ENCODE measurements at regions not wholly inside any gene's neighbourhood (a gene's known extent, or its start where the extent isn't known, plus 50 kb on each side); places are given as distances from the start of the nearest gene placed in this dataset.

GRCh38 chr6:4677011-4677750, 99.0 kb upstream of the CDYL start:
- TF ChIP-seq, protein P1, sequence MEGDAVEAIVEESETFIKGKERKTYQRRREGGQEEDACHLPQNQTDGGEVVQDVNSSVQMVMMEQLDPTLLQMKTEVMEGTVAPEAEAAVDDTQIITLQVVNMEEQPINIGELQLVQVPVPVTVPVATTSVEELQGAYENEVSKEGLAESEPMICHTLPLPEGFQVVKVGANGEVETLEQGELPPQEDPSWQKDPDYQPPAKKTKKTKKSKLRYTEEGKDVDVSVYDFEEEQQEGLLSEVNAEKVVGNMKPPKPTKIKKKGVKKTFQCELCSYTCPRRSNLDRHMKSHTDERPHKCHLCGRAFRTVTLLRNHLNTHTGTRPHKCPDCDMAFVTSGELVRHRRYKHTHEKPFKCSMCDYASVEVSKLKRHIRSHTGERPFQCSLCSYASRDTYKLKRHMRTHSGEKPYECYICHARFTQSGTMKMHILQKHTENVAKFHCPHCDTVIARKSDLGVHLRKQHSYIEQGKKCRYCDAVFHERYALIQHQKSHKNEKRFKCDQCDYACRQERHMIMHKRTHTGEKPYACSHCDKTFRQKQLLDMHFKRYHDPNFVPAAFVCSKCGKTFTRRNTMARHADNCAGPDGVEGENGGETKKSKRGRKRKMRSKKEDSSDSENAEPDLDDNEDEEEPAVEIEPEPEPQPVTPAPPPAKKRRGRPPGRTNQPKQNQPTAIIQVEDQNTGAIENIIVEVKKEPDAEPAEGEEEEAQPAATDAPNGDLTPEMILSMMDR (IDR thresholded peaks at IDR 0.05; ENCODE audit: low read depth, low read length, missing control alignments) = no peak
- DNase-seq (ENCODE audit: low read depth) = no peak
- no peak overlapping the region for H3K4me3 ChIP-seq (ENCODE audit: low read depth, low read length)

GRCh38 chr6:4676016-4676415, 100.2 kb upstream of the CDYL start:
- TF ChIP-seq, protein P1 (IDR thresholded peaks at IDR 0.05; ENCODE audit: low read depth, low read length, missing control alignments) = no peak

GRCh38 chr6:4675121-4675520, 101.1 kb upstream of the CDYL start:
- TF ChIP-seq, protein P1 (IDR thresholded peaks at IDR 0.05; ENCODE audit: low read depth, low read length, missing control alignments) = no peak
- H3K4me3 ChIP-seq (ENCODE audit: low read depth, low read length) = no peak overlapping the region
- no peak for DNase-seq (ENCODE audit: low read depth)

More at GRCh38 chr6:4676016-4676415, 100.2 kb upstream of the CDYL start:
- no peak for DNase-seq (ENCODE audit: low read depth)
- H3K4me3 ChIP-seq (ENCODE audit: low read depth, low read length) = no peak overlapping the region

DNA sequence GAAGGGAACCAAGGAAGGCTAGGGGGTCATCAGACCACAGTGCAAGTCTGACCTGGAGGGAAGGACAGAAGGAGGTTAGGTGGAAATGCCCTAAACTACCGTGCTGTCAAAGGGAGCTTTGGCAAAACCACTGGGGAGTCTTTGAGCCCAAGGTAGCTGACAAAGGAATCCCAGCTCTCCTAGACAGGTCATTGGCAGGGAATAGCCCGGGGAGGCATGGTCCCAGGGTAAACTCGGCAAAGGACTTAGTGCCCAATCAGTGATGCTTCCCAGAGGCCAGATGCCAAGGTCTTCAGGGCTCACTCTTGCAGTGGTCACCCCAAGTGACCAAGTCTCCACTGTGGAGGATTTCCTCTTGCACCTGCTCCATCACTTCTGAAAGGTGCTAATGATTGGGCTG, 102.3 kb upstream of the CDYL start:
- H3K4me3 ChIP-seq (ENCODE audit: low read depth, low read length) = no peak overlapping the region
- TF ChIP-seq, protein P1 (IDR thresholded peaks at IDR 0.05; ENCODE audit: low read depth, low read length, missing control alignments) = no peak
- DNase-seq (ENCODE audit: low read depth) = no peak

- no peak overlapping the region for H3K4me3 ChIP-seq (ENCODE audit: low read depth, low read length)
- DNase-seq (ENCODE audit: low read depth) = no peak
- TF ChIP-seq, protein P1 (IDR thresholded peaks at IDR 0.05; ENCODE audit: low read depth, low read length, missing control alignments) = no peak
Observed at GRCh38 chr6:4672772-4673171, 103.4 kb upstream of the CDYL start.

- no peak overlapping the region for H3K4me3 ChIP-seq (ENCODE audit: low read depth, low read length)
- TF ChIP-seq, protein P1 (IDR thresholded peaks at IDR 0.05; ENCODE audit: low read depth, low read length, missing control alignments) = no peak
- no peak for DNase-seq (ENCODE audit: low read depth)
Observed at GRCh38 chr6:4671587-4672115, 104.6 kb upstream of the CDYL start.
